ENCODE measurements at regions not wholly inside any gene's neighbourhood (a gene's known extent, or its start where the extent isn't known, plus 50 kb on each side); places are given as distances from the start of the nearest gene placed in this dataset.

- no peak overlapping the region for H3K4me3 ChIP-seq (replicated peaks; ENCODE audit: low read depth, low read length)
- no peak for TF ChIP-seq CTCF (IDR thresholded peaks at IDR 0.05; ENCODE audit: low read depth, low read length, missing control alignments)
- DNase-seq (ENCODE audit: extremely low read depth, low read depth): no peak
These were observed 287.3 kb upstream of the DDI1 start for GRCh38 chr11:103749158-103749557.

- no peak for DNase-seq (ENCODE audit: extremely low read depth, low read depth)
- TF ChIP-seq CTCF (IDR thresholded peaks at IDR 0.05; ENCODE audit: low read depth, low read length, missing control alignments): no peak
- H3K4me3 ChIP-seq (replicated peaks; ENCODE audit: low read depth, low read length): no peak overlapping the region
These were observed 267.6 kb upstream of the DDI1 start for GRCh38 chr11:103768816-103769215.

- no peak for DNase-seq (ENCODE audit: extremely low read depth, low read depth)
- H3K4me3 ChIP-seq (replicated peaks; ENCODE audit: low read depth, low read length): no peak overlapping the region
- no peak for TF ChIP-seq CTCF (IDR thresholded peaks at IDR 0.05; ENCODE audit: low read depth, low read length, missing control alignments)
These were observed 263.4 kb upstream of the DDI1 start for GRCh38 chr11:103773059-103773458.

GRCh38 chr11:103773537-103773936, 262.9 kb upstream of the DDI1 start:
- no peak for TF ChIP-seq CTCF (IDR thresholded peaks at IDR 0.05; ENCODE audit: low read depth, low read length, missing control alignments)
- H3K4me3 ChIP-seq (replicated peaks; ENCODE audit: low read depth, low read length): no peak overlapping the region
- DNase-seq (ENCODE audit: extremely low read depth, low read depth): no peak

GRCh38 chr11:103779054-103779453, 257.4 kb upstream of the DDI1 start:
- no peak for DNase-seq (ENCODE audit: extremely low read depth, low read depth)
- TF ChIP-seq CTCF (IDR thresholded peaks at IDR 0.05; ENCODE audit: low read depth, low read length, missing control alignments): no peak
- no peak overlapping the region for H3K4me3 ChIP-seq (replicated peaks; ENCODE audit: low read depth, low read length)

- H3K4me3 ChIP-seq (replicated peaks; ENCODE audit: low read depth, low read length): no peak overlapping the region
- TF ChIP-seq CTCF (IDR thresholded peaks at IDR 0.05; ENCODE audit: low read depth, low read length, missing control alignments): no peak
- no peak for DNase-seq (ENCODE audit: extremely low read depth, low read depth)
These were observed 246.5 kb upstream of the DDI1 start for GRCh38 chr11:103789952-103790351.

- no peak for TF ChIP-seq CTCF (IDR thresholded peaks at IDR 0.05; ENCODE audit: low read depth, low read length, missing control alignments)
- no peak for DNase-seq (ENCODE audit: extremely low read depth, low read depth)
These were observed 243.4 kb upstream of the DDI1 start for GRCh38 chr11:103792981-103793468.

More at GRCh38 chr11:103792981-103793468, 243.4 kb upstream of the DDI1 start:
- no peak overlapping the region for H3K4me3 ChIP-seq (replicated peaks; ENCODE audit: low read depth, low read length)

Data from HFF-Myc (cell line).